Dermis microvascular lymphatic vessel endothelial cell (primary cell): ENCODE measurements at regions not wholly inside any gene's neighbourhood (a gene's known extent, or its start where the extent isn't known, plus 50 kb on each side); places are given as distances from the start of the nearest gene placed in this dataset.
"Not testable (repeated sequence)": the region's sequence is repeated elsewhere in the genome, so short reads cannot be mapped to it uniquely, and the experiment has no call there.

Experiments used
- DNase-seq, 2 donors: peaks; one replicate each; pipeline versions ENCODE4 v3.0.0 to v3.0.0-alpha.2; 2010; ENCODE audit warnings: low read depth in 2 of 2

DNA sequence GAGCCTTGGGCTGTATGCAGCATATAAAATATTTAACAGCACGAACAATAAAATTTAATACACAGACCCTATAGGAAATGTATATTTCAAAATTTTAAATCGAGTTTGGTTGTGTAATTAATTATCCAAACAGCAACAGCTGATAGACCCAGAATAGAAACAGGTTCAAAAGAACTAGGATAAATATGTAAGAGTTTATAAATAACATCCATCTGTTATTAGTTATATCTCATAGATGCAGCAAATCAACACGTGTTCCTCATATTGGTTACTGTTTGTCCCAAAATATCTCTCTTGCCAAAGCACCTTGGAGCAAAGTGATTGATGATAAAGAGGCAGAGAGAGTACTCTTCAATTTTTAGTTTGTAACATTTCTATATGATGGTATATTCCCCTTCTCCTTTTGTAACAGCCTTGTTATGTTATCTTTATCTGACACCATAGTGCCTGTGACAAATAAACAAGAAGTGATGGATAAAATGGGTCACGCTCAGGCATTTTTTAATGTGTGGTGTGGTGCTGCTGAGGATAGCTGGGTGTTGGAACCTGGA, 260.6 kb upstream of the NBEA start:
- no peak for DNase-seq

DNA sequence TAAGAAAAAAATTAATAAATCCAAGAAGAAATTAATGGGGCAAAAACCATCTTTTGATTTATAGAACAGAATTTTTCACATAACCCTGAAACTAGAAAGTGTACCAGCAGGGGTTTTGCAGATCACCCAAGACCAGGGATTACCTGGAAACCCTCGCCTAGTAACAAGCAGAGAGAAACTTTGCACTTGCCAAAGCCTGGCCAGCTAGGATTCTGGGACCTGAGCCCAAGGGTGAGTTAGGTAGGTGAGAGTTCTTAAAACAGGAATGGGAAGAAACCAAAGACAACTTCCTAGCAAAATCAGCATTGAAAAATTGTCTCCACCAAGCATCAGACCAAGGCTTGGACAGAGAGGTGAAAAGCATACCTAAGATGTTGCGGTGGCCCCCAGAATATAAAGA, 247.0 kb upstream of the NBEA start:
- DNase-seq: no peak

DNA sequence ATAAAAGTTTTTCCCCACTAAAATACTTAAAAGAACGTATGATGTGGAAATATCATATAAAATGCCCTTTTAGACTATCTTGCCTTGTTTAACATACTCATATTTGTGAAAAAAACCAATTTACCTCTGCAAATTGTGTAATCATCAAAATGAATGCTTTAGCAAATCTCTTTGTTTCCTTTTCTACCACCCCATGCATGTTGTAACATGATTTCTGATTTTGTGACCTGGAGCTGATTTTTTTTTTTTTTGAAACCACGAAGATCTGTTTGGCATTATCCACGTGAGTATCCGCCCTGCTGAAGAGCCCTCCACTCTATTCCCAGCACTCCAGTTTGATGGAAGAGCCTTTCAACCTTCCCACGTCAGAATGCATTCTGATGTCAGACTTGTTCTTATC, 245.8 kb upstream of the NBEA start:
- DNase-seq: no peak

DNA sequence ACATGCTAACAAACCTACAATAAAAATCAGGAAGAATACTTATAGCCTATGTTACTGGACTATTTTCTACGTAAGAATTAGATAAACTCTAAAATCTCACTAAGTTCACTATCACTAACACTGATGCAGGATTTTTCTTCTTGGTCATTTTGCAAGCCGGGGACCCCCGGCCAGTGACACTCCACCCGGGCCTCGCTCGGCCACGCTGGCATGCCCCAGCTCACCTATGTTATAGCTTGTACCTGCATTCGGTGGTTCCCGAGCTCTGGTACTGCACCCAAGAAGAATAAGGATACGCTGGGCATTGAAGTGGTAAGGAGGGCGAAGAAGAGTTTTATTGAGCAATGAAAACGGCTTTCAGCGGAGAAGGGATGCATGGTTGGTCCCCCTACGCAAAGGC, 245.3 kb upstream of the NBEA start:
- no peak for DNase-seq

DNA sequence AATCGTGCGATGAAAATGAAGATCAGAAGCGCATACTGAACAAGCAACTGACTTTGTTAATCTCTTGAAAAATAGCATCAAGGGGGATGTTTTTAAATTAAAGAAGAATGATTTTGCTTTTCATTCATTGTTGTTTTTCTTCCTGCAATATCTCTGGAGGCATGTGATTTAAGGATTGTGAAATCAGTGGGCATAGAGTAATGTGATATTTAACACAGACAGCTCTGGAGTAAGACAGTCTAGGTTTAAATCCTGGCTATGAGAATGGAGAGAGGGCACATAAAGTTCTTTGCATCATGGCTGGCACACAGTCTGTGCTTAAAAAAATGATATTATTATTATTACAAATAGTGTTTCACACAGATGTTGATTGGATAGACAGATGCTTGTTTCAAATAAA, 243.1 kb upstream of the NBEA start:
- no peak for DNase-seq

DNA sequence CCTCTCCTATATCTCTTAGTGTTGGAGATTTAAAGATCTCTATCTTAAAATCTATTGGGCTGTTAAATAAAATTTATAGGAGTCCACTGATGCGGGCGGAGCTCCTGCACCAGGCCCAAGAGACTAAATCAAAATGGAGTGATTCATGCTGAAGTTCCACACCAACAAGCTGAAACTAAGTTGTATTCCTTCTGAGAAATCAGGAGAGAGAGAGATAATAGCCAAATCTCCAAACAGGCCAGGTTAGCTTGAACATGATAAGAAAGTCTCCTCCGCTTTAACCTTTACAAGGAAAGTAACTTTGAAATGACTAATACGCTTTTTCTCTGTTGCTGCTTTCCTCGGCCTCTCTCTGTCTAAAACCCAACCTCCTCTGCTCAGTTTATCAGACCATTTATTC, 241.9 kb upstream of the NBEA start:
- DNase-seq: no peak

DNA sequence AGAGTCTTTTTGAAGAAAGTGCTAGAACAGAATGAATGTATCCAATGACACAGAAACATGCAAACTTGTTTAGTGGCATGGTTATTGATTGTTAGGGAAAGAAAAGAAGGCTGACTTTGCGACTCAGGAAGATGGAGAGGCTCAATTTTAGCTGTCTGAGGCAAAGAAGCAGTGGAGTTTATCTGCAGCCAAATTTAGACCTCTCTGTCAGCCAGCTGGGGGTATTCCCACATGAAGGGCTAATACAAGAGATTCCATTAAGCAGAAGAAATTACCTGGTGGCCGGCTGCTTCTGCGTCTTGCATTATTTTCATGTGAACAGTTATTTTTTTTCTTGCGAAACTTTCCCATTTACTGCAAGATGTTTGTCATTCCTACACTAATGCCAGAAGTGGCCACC, 240.2 kb upstream of the NBEA start:
- DNase-seq: no peak

DNA sequence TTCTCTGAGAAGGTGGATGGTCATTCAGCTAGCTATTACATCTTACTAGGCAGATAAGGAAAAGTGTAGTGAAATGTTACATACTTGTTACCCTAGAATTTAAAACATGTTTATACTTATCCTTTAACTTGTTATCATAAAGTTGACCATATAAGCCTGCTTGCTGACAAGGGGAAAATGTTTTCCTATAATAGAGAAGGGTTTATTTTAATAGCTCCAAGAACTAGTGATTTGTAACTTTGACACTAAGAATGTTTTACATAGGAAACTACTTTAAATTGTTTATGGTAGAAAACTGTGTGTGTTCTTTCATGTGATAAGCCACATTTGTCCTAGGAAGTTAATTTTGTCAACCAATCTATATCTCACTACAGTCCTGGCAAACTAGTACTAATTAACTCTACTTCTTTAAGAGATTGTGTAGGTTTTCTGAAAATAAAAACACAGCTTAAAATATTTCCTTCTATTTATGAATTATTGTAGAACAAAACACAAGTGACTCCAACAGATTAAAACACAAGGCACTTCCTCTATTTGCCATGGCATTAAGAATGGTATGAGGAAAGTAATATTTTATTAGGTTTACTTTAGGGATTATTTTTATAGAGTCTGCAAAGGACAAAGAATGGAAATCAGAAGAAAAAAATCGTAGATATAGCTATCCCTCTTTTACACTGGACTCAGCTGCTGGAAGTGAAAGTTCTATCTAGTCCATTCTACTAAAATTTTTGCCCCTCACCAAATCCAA, 233.3 kb upstream of the NBEA start:
- no peak for DNase-seq

DNA sequence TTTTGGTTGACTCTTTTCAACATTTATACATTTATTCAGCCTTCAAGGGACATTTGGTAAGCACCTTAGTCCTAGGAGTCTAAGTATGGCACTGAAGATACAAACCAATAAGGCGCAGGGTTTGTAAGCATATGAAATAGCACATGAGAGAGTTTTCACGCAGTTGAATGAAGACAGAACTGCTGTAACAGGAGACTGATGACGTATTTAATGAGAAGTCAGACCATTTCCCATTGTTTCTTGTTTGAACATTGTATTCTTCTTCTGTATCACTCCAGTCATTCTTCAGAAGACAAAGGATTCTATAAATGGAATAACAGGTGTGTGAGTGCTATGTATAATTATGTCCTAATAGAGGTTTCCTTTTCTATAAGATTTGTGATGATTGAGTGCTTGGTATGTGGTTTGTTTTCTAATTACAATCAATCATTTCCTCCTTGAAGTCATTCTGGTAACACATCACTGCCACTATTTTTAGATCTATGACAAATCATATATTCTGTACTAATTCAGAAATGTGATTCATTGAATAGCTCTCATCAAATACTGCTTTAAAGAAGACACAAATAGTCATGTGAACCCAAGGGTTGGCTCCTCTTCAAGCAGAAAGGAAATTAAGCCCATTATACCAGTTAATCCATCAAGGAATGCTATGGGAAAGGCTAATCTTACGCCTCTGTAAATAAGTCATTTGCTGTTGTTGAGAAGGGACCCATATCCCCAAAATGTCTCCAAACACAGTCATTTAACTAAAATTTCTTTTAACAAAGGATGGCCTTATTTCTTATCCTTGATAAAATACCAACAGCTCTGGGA, 222.8 kb upstream of the NBEA start:
- DNase-seq: no peak

DNA sequence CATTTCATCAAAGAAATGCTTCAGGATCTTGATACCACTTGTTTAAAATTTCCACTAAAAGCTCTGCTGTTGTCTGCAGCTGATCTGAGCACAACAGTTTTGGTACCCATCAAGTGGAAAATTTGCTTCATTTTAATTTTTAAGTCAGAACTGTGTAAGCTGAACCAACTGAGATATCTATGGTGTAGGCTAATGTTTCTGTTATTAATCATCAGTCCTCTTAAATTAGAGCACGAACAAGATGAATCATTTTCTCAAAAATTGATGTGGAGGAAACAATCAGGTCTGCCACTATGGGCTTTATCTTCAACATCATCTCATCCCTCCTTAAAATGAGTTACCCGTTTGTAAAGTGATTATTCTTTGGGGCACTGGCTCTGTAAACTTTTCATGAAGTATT, 221.5 kb upstream of the NBEA start:
- DNase-seq: no peak

DNA sequence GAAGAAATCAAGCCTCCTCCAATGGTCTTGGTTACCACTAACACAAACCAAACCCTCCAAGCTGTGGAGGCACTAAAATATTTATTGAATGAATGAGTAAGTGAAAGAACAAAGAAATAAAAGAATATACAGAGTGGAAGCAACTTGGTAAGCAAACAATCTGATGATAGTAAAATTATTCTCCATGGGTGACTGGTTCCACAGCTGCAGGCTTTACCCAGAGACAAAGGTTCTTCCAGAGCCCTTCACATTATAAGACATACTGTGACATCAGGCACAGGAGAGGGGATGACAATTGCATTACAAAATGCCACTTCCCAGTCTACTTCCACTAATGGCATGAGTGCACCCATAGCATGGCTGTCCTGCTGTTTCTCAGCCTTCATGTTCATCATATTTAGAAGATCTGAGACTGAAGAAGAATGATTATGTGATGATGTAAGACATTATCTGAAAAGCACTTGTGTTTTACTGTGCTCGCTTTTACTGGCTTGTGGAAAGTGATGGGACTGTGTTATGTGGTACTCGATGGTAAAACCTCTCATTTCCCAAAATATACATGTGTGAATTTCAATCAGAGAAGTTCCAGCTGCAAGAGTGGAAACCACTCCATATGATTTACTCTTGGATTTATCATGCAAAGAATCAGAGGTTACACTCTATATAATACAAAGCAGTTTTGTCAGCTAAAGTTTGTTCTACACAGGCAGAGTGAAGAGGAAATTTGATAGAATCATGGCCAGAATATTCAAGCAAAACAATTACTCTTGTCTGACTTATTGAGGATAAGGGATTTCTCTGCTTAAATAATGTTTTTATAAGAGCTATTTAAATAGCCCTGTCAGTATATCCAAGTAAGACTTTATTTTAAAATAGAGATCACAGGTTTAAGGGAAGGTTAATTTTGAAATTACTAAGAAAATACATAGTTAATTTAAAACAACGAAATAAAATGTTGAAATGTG, 220.2 kb upstream of the NBEA start:
- DNase-seq: no peak

DNA sequence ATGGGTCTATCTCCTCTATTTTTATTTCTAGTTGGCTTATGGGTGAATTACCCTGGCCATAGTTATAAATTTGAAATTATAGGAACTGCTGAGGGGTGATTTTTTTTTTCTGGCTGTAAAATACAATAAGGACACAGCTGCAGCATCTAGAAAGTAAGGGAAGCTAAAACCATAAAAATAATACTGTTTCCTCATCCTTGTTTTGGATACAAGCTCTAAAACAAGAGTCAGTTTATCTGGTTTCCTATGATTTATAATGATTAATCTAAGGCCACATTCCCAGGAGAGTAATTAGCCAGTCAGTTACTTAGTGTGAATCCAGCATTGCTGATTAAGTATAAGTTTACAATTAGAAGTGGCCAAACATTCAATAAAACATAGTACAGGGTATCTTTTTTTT, 219.1 kb upstream of the NBEA start:
- DNase-seq: no peak

DNA sequence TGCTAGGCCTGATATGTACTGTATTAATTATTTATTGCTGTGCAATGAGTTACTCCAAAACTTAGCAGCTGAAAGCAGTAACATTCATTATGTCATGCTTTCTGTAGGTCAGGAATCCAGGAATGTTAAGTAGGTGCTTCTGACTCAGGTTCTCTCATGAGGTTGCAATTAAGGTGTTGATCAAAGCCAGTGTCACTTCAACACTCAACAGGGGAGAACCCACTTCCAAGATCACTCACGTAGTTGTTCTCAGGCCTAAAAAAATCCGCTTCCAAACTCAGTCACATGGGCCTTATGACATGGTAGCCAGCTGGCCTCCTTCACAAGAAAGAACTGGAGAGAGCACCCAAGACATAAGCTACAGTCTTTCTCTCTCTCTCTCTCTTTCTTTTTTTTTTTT, 211.1 kb upstream of the NBEA start:
- no peak for DNase-seq

DNA sequence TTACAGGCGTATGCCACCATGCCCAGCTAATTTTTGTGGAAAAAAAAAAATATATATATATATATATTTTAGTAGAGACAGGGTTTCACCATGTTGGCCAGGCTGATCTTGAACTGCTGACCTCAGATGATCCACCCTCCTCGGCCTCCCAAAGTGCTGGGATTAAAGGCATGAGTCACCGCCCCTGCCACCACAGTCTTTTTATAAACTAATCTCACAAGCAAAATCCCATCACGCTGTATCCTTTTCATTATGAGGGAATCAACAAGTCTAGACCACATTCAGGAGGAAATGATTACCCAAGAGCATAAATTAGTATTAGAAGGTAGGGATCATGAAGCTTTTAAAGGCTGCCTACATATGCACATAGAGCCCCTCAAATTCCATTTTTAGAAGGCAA, 210.6 kb upstream of the NBEA start:
- DNase-seq: no peak

DNA sequence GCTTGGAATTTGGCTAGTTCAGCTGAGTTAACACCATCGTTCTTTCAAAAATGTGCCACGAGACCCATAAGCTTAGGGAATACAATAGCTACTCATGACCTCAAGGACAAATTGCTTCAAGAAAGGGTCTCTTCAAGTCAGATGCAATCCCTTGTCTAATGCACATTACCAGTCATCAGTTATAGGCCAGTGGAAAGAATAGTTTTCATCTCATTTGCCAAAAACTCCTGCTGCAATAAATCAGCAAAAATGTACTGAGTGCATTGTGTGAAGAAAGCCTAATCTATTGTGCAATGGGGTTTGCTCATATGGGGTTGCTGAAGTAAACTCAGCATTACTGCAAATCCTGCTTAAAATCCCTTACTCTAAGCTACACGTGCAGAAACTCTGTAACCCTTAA, 208.3 kb upstream of the NBEA start:
- DNase-seq: no peak

DNA sequence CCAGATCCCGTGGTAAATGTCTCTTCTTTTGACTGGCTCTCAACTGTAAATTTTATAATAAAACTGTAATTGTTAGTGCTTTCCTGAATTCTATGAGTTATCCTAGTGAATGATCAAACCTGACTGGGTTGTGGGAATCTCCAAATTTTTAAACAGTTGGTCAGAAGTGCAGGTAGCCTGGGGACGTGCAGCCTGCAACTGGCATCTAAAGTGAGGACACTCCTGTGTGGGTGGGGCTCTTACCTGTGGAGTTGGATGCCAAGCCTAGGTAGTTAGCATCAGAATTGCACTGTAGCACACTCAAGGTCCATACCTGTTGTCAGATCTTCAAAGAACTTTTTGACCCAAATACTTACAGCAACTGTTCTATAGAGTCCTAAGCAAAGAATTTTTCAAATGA, 207.1 kb upstream of the NBEA start:
- DNase-seq: no peak

DNA sequence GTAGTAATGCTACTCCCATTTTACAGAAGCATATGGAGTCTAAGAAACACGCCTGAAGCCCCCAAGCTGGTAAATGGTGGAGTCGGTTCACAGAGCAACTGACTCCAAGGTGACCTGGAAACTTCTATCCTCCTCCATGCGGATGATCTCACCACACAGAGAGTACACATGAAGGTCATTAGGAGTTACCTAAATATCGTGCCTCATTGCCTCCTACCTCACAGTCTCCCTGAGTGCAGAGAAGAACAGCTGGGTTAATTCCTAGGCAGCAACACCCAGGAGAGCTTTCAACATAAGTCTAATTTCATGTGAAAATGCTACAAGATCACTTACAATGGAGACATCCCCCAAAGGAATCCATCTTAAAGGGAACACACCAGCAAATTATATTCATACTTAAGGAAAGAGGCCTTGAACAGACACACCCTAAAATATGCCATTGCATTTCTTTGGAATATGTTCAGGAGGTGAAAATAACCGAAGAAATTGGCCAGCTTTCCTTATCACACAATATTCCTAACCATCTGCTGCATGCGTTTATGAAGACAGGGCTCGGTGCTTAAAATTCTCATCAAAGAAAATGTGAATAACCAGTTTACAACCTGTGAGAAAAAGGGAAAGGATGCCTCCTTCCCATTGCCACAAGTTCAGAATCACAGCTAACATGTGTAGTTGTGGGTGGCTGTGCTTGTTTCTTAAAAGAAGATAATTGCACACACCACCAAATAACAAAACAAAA, 203.6 kb upstream of the NBEA start:
- DNase-seq: no peak

DNA sequence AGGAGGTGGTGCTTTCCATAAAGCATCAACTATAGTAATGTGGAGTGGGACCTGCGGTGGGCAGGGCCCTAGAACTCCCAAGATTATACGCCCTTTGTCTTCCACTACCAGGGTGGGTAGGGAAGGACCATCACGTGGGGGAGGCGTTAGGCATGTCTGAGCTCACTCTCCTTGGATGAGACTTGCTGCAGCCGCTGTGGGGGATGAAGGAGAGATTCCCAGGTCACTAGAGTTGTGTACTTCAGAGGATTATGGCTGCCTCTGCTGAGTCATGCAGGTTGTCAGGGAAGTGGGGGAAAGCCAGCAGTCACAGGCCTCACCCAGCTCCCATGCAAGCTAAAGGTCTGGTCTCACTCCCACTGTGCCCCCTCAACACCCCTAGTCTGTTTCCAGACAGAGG, 195.0 kb upstream of the NBEA start:
- DNase-seq: not testable (repeated sequence)

DNA sequence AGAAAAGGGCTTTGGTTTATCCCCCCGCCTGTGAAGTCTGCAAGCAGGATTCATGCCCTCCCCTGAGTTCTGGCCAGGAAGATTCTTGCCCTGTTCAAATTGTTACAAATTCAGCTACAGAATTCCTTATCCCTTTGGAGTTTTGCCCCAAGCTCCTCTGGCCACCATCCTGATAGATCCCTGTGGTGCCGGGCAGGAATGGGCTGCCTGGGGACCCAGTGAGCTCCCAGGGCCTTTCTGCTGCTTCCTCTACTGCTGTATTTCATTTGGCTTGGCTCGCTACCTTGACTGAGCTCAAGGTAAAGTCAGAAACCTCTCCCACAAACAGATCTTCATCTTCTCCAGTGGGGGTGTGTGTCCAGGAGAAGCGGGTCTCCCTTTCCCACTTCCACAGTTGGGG, 194.6 kb upstream of the NBEA start:
- no peak for DNase-seq

DNA sequence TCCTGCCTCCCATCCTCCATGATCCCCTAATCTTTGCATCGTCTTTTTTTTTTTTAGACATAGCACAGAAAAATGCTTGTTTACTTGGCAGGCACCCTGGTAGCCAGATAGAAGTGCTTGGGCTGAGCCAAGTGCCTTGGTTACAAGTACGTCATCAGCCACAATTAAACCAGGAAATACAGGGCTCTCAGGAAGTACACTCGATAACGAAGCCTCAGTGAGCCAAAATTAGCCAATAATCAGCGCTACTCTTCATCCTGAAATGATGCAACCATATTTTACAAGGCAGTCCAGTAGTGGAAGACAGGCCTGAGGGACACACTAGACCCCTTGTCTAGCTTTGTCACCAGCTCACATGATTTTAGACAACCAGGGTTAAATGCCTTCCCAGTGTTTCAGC, 194.0 kb upstream of the NBEA start:
- DNase-seq: no peak

DNA sequence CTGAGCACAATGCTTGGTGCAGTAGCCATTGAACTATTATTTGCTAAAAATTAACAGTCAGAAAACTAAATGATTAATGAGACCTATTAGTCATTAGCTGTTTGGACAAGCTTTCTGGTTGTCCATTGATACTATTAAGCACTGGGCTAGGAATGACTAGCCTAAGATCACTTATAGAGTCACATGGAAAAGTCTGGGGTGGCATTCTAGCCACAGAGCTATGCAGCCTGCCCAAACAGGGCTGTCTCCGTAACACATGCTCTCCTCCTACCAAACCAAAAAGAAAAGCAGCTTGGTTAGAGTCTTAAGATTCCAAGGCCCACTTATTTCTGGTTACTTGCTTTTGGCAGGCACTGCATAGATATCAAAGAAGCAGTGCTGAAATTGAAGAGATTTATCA, 193.5 kb upstream of the NBEA start:
- no peak for DNase-seq
